HEK293T (cell line): ENCODE measurements at regions not wholly inside any gene's neighbourhood (a gene's known extent, or its start where the extent isn't known, plus 50 kb on each side); places are given as distances from the start of the nearest gene placed in this dataset.

Source experiments
- CTCF ChIA-PET: fragments of 350-600 bp; formaldehyde crosslinking; extraction: SDS; loops from one replicate; lab custom pipeline; 2021; ENCODE audit warnings: antibody characterized with exemption, inconsistent platforms; lab: Yijun Ruan, JAX
- POLR2A ChIA-PET: fragments of 350-600 bp; formaldehyde crosslinking; extraction: SDS; loops from one replicate; lab custom pipeline; 2020; ENCODE audit warnings: antibody characterized with exemption, inconsistent platforms; lab: Yijun Ruan, JAX
- DNase-seq: peaks from one replicate; pipeline ENCODE4 v3.0.0; 2012; ENCODE audit warnings: mixed read lengths; ENCODE audit errors: extremely low spot score
- ARNT ChIP-seq: fragments of 450-650 bp; IDR thresholded peaks from 2 replicates; pipeline ENCODE4 v1.6.1; 2017; ENCODE audit warnings: mild to moderate bottlenecking
- BHLHE40 ChIP-seq: fragments of 450-650 bp; IDR thresholded peaks from 2 replicates; pipeline ENCODE4 v1.6.1; 2016; ENCODE audit warnings: mild to moderate bottlenecking, moderate library complexity, borderline replicate concordance
- CTBP1 ChIP-seq: fragments of 450-650 bp; IDR thresholded peaks from 2 replicates; pipeline ENCODE4 v1.6.1; 2016; ENCODE audit warnings: borderline replicate concordance
- ELF4 ChIP-seq: fragments of 450-650 bp; IDR thresholded peaks from 2 replicates; pipeline ENCODE4 v1.6.1; 2017; ENCODE audit warnings: antibody characterized with exemption
- FOXA1 ChIP-seq: fragments of 450-650 bp; IDR thresholded peaks from 2 replicates; pipeline ENCODE4 v1.6.1; 2016; ENCODE audit warnings: mild to moderate bottlenecking
- FOXK2 ChIP-seq: fragments of 450-650 bp; IDR thresholded peaks from 2 replicates; pipeline ENCODE4 v1.6.1; 2016; ENCODE audit warnings: mild to moderate bottlenecking
- FOXM1 ChIP-seq: fragments of 450-650 bp; IDR thresholded peaks from 2 replicates; pipeline ENCODE4 v1.6.1; 2017; ENCODE audit warnings: mild to moderate bottlenecking, borderline replicate concordance
- HDGF ChIP-seq: fragments of 450-650 bp; IDR thresholded peaks from 2 replicates; pipeline ENCODE4 v1.6.1; 2017; ENCODE audit warnings: antibody characterized with exemption, borderline replicate concordance
- L3MBTL2 ChIP-seq: fragments of 450-650 bp; conservative IDR thresholded peaks from 2 replicates; pipeline ENCODE4 v1.6.1; 2016; ENCODE audit warnings: mild to moderate bottlenecking
- LEF1 ChIP-seq: fragments of 450-650 bp; IDR thresholded peaks from 2 replicates; pipeline ENCODE4 v1.6.1; 2017; ENCODE audit warnings: mild to moderate bottlenecking, borderline replicate concordance
- NFRKB ChIP-seq: fragments of 450-650 bp; IDR thresholded peaks from 2 replicates; pipeline ENCODE4 v1.6.1; 2016; ENCODE audit warnings: mild to moderate bottlenecking, moderate library complexity
- SP1 ChIP-seq: fragments of 450-650 bp; IDR thresholded peaks from 2 replicates; pipeline ENCODE4 v1.6.1; 2017
- SUZ12 ChIP-seq: fragments of 450-650 bp; IDR thresholded peaks from 2 replicates; pipeline ENCODE4 v1.6.1; 2016; ENCODE audit warnings: mild to moderate bottlenecking
- TARDBP ChIP-seq: fragments of 450-650 bp; IDR thresholded peaks from 2 replicates; pipeline ENCODE4 v1.6.1; 2016
- ZNF384 ChIP-seq: fragments of 450-650 bp; IDR thresholded peaks from 2 replicates; pipeline ENCODE4 v1.6.1; 2016
- TF ChIP-seq, protein P1 (sequence below): fragments of 450-650 bp; IDR thresholded peaks from 2 replicates; pipeline ENCODE4 v1.6.1; 2016

DNA sequence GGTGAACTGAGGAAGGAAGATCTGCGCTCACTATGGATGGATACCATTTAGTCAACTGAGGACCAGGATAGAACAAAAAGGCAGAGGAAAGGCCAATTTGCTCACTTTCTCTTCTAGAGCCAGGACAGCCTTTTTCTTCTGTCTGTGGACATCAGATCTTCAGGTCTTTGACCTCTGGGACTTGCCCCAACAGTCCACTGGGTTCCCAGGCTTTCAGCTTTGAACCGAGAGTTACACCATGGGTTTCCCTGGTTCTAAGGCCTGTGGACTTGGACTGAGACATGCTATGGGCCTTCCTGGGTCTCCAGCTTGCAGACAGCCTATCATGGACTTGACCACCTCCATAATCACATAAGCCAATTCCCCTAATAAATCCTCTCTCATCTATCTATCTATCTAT lies 232.0 kb downstream of the IPO8 start:
- no peak for DNase-seq
- ChIA-PET POLR2A (no interaction called here), CTCF (no interaction called here)
- TF ChIP-seq TARDBP (no peak), FOXK2 (no peak), FOXM1 (no peak), SP1 (no peak), HDGF (no peak), CTBP1 (no peak), NFRKB (no peak), LEF1 (no peak), ELF4 (no peak), ARNT (no peak), ZNF384 (no peak), FOXA1 (no peak), BHLHE40 (no peak), SUZ12 (no peak), L3MBTL2 (no peak)
- TF ChIP-seq, protein P1, sequence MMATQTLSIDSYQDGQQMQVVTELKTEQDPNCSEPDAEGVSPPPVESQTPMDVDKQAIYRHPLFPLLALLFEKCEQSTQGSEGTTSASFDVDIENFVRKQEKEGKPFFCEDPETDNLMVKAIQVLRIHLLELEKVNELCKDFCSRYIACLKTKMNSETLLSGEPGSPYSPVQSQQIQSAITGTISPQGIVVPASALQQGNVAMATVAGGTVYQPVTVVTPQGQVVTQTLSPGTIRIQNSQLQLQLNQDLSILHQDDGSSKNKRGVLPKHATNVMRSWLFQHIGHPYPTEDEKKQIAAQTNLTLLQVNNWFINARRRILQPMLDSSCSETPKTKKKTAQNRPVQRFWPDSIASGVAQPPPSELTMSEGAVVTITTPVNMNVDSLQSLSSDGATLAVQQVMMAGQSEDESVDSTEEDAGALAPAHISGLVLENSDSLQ, result no peak

DNA sequence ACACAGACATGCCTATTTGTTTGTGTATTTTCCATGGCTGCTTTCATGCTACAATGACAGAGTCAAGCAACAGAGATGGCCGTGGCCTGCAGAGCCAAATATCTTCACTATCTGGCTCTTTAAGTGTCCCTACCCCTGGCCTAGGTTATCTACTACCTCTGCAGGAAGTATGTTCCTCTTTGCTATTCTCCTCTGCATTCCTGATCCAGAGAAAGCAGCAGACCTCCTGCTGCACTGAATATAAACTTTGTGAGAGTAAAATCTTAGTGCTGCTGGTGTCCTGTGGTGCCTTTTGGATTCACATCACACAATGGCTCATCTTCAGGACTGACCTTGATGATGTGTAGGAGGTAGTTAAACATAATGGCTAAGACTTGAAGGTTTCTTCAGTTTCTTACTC lies 233.4 kb downstream of the IPO8 start:
- POLR2A ChIA-PET, result no interaction called here
- TF ChIP-seq BHLHE40 (no peak), ZNF384 (no peak), ELF4 (no peak), LEF1 (no peak), FOXM1 (no peak), SUZ12 (no peak), CTBP1 (no peak), NFRKB (no peak), HDGF (no peak), FOXK2 (no peak), ARNT (no peak), FOXA1 (no peak), SP1 (no peak), L3MBTL2 (no peak), TARDBP (no peak)
- TF ChIP-seq, protein P1, result no peak
- CTCF ChIA-PET, result no interaction called here
- no peak for DNase-seq

DNA sequence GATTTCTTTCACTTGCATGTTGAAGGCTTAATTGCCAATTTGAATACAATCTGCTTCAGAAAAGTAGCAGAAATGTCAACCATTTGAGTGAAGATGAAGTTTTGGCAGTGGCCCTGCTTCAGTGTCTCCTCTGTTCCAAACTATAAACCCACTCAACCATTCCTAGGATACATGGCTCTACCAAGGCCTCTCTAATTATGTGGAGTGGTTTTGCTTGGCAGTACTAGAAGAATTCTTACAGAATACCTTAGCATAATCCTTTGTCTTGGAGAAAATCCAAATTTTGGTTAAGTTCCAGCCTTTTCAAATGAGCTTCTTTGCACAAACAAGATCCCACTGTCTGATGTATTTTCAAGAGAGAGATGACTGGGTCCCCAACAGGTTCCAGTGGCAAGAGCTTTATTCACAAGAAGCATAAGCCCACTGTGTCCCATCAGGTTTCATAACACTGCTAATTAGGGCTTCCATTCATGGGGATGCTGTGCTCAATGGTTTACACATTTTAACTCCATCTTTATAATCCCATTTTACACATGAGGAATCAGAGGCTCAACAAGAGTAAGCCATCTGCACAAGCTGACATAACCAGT lies 234.5 kb downstream of the IPO8 start:
- ChIA-PET CTCF (interaction anchor here (0.5 kb wide), 1 partner anchor 37 kb away, joined by 3 read pairs; no protein-coding TSS in a partner anchor), POLR2A (no interaction called here)
- no peak for DNase-seq
- TF ChIP-seq SUZ12 (no peak), L3MBTL2 (no peak), CTBP1 (no peak), TARDBP (no peak), FOXM1 (no peak), NFRKB (no peak), ZNF384 (no peak), BHLHE40 (no peak), LEF1 (no peak), HDGF (no peak), SP1 (no peak), FOXK2 (no peak), FOXA1 (no peak)
- TF ChIP-seq, protein P1, result no peak

DNA sequence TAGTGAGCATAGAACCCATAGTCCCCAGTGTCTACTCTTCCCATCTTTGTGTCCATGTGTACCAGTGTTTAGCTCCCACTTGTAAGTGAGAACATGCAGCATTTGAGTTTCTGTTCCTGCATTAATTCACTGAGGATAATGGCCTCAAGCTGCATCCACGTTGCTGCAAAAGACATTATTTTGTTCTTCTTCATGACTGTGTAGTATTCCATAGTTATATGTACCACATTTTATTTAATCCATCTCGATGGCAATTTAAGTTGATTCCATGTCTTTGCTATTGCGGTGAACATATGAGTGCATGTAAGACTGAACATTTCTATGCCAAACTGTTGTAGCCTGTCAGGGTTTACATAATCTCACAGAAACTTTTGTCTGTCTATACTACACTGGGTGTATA lies 237.2 kb downstream of the IPO8 start:
- TF ChIP-seq TARDBP (no peak), LEF1 (no peak), ARNT (no peak), ELF4 (no peak), NFRKB (no peak), FOXK2 (no peak), CTBP1 (no peak), BHLHE40 (no peak), SP1 (no peak), FOXM1 (no peak), HDGF (no peak), ZNF384 (no peak), SUZ12 (no peak)
- TF ChIP-seq, protein P1, result no peak
- ChIA-PET POLR2A (no interaction called here), CTCF (no interaction called here)
- no peak for DNase-seq

DNA sequence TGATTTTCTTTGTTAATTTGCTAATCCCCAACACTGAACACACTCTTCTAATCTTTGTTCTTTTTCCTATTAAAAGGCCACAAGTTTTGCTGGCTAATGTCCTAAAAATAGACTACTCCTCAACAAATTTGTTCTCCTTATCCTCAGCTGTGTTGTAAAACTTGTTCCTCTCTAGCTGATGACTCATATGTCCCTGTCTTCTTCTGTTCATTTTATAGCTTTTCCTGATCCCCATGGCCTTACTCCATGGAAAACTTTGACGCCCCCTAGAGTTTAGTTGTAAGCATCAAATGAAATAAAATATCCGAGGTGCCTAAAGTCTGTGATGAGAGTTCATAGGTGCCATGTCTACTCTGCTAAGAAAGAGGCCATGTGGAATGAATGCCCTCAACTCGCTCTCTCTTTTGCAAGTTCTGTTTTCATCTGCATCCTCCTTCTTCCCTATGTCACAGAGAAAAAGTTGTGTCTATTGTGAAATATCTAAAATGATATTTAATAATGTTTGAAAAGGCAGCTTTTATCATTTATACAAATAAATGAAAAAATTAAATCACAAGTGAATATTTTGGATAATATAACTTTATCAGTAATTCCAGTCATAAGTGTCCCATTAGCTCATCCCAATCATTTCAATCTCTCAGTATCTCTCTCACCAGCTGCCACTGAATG lies 237.9 kb downstream of the IPO8 start:
- POLR2A ChIA-PET, result no interaction called here
- CTCF ChIA-PET, result interaction anchor here (0.6 to 1.4 kb wide), 4 partner anchors 10 to 882 kb away, joined by 3 read pairs; no protein-coding TSS in a partner anchor
- TF ChIP-seq ELF4 (no peak), LEF1 (no peak), FOXK2 (no peak), TARDBP (no peak), L3MBTL2 (no peak), HDGF (no peak), CTBP1 (no peak), NFRKB (no peak), ZNF384 (no peak), SP1 (no peak)
- peak; percentile 32 for DNase-seq
